GM12878 (cell line): ENCODE measurements at regions not wholly inside any gene's neighbourhood (a gene's known extent, or its start where the extent isn't known, plus 50 kb on each side); places are given as distances from the start of the nearest gene placed in this dataset.

ENCODE experiments used
- ATAC-seq: fragments of 200-7000 bp; cut with Tn5 transposase; 3 replicates; pipeline ENCODE4 v1.9.1; 2020; ENCODE audit warnings: mild to moderate bottlenecking, moderate library complexity
- BruUV-seq: library from RNA; stranded (reverse); fragments of 400-500 nt; replicated peaks from 2 replicates; lab custom pipeline; 2021; lab: Mats Ljungman, UMichigan
- CTCF ChIA-PET: fragments of 300-600 bp; sonication (Branson Sonifier 250); formaldehyde crosslinking; extraction: SDS; loops from one replicate; lab custom pipeline; 2021; ENCODE audit warnings: inconsistent platforms; lab: Yijun Ruan, JAX
- POLR2A ChIA-PET: fragments of 350-600 bp; formaldehyde crosslinking; extraction: SDS; loops from one replicate; lab custom pipeline; 2021; ENCODE audit warnings: inconsistent platforms; lab: Charles Lee
- RAD21 ChIA-PET: fragments of 300-600 bp; sonication (Branson Sonifier 250); formaldehyde crosslinking; loops from one replicate; lab custom pipeline; 2023; ENCODE audit warnings: antibody characterized with exemption; ENCODE audit not compliant: unreplicated experiment; lab: Charles Lee
- SMC1A ChIA-PET: fragments of 300-600 bp; sonication (Branson Sonifier 250); formaldehyde crosslinking; loops from one replicate; lab custom pipeline; 2023; ENCODE audit not compliant: unreplicated experiment, uncharacterized antibody; lab: Charles Lee
- DNase-seq: peaks from one replicate; pipeline ENCODE4 v3.0.0-alpha.2; 2011; ENCODE audit warnings: low read depth, low spot score
- FAIRE-seq: peaks from 3 replicates; lab custom pipeline; 2011; peaks lifted over from hg19 to GRCh38; lab: Jason Lieb, UNC
- H2AFZ ChIP-seq: 2 replicates; pipeline ENCODE4 v1.6.0; 2011; ENCODE audit warnings: low read depth, low read length, control low read depth; ENCODE audit not compliant: control insufficient read depth
- H3K27ac ChIP-seq: 2 replicates; pipeline ENCODE4 v1.5.1; 2011; ENCODE audit warnings: control low read depth; ENCODE audit not compliant: control insufficient read depth, insufficient read depth
- H3K27me3 ChIP-seq, 2 experiments: replicated peaks in 1 of 2; 2 replicates each; pipeline versions ENCODE4 v1.6.0 to v1.6.1; 2011; ENCODE audit warnings: low read length in 1 of 2; ENCODE audit not compliant: control insufficient read depth in 2 of 2, insufficient read depth in 2 of 2
- H3K36me3 ChIP-seq, 2 experiments: 2 replicates each; pipeline ENCODE4 v1.5.1; 2011; ENCODE audit warnings: low read length in 1 of 2; ENCODE audit not compliant: control insufficient read depth in 2 of 2, insufficient read depth in 2 of 2
- H3K4me1 ChIP-seq: 2 replicates; pipeline ENCODE4 v1.6.1; 2011; ENCODE audit warnings: mild to moderate bottlenecking, low read length, moderate library complexity, mixed read lengths; ENCODE audit not compliant: control insufficient read depth, insufficient read depth
- H3K4me2 ChIP-seq: 2 replicates; pipeline ENCODE4 v1.6.0; 2011; ENCODE audit warnings: control low read depth; ENCODE audit not compliant: control insufficient read depth, insufficient read depth
- H3K4me3 ChIP-seq: fragments of 200-600 bp; sonication (generic); 2 replicates; pipeline ENCODE4 v1.5.1; 2016
- H3K79me2 ChIP-seq: 2 replicates; pipeline ENCODE4 v1.6.0; 2011; ENCODE audit warnings: low read length; ENCODE audit not compliant: control insufficient read depth, insufficient read depth
- H3K9ac ChIP-seq: 2 replicates; pipeline ENCODE4 v1.8.0; 2011; ENCODE audit warnings: low read length, control low read depth, mixed read lengths; ENCODE audit not compliant: control insufficient read depth, insufficient read depth
- H3K9me3 ChIP-seq: replicated peaks from 3 replicates; pipeline ENCODE4 v1.5.1; 2011; ENCODE audit warnings: mild to moderate bottlenecking, low read length; ENCODE audit not compliant: control insufficient read depth, insufficient read depth
- H4K20me1 ChIP-seq: 2 replicates; pipeline ENCODE4 v1.6.0; 2011; ENCODE audit not compliant: control insufficient read depth, insufficient read depth
- BCLAF1 ChIP-seq: fragments of 450-650 bp; IDR thresholded peaks from 2 replicates; pipeline ENCODE4 v1.6.1; 2017; ENCODE audit warnings: antibody characterized with exemption, mild to moderate bottlenecking, moderate library complexity
- CBX5 ChIP-seq: sonication (generic); IDR thresholded peaks from 2 replicates; pipeline ENCODE4 v1.6.1; 2016; ENCODE audit warnings: low read depth, moderate library complexity, mild to moderate bottlenecking, inconsistent platforms
- E2F4 ChIP-seq: IDR thresholded peaks from 2 replicates; pipeline ENCODE4 v1.6.1; 2012; ENCODE audit warnings: low read depth, low read length, improper control_type of control experiment
- FOS ChIP-seq: IDR thresholded peaks from 3 replicates; pipeline ENCODE4 v1.6.1; 2011; ENCODE audit warnings: borderline replicate concordance; ENCODE audit not compliant: insufficient read length; ENCODE audit errors: extremely low read depth
- IKZF1 ChIP-seq: fragments of 450-650 bp; conservative IDR thresholded peaks from 2 replicates; pipeline ENCODE4 v1.6.1; 2017; ENCODE audit warnings: antibody characterized with exemption, mild to moderate bottlenecking
- MTA3 ChIP-seq: IDR thresholded peaks from 2 replicates; pipeline ENCODE4 v1.6.1; 2012; ENCODE audit warnings: low read length, inconsistent platforms, borderline replicate concordance
- MXI1 ChIP-seq: fragments of 150-350 bp; IDR thresholded peaks from 2 replicates; pipeline ENCODE4 v1.6.1; 2011; ENCODE audit warnings: low read depth, mild to moderate bottlenecking, inconsistent platforms, low read length, improper control_type of control experiment
- MYB ChIP-seq: fragments of 150-350 bp; IDR thresholded peaks from 2 replicates; pipeline ENCODE4 v1.6.1; 2014; ENCODE audit warnings: mild to moderate bottlenecking, low read depth, low read length, borderline replicate concordance
- NFYB ChIP-seq: IDR thresholded peaks from 2 replicates; pipeline ENCODE4 v1.6.1; 2011; ENCODE audit warnings: low read depth, mild to moderate bottlenecking, low read length, improper control_type of control experiment, moderate library complexity; ENCODE audit not compliant: insufficient read depth
- PAX8 ChIP-seq: fragments of 450-650 bp; IDR thresholded peaks from 2 replicates; pipeline ENCODE4 v1.6.1; 2017; ENCODE audit warnings: mild to moderate bottlenecking, moderate library complexity
- POLR2AphosphoS2 ChIP-seq: IDR thresholded peaks from 2 replicates; pipeline ENCODE4 v1.6.1; 2011; ENCODE audit warnings: low read depth, mild to moderate bottlenecking, low read length, improper control_type of control experiment, moderate library complexity
- RB1 ChIP-seq: fragments of 450-650 bp; formaldehyde crosslinking; IDR thresholded peaks from 2 replicates; pipeline ENCODE4 v1.6.1; 2017; ENCODE audit warnings: mild to moderate bottlenecking, borderline replicate concordance
- RELB ChIP-seq: fragments of 450-650 bp; IDR thresholded peaks from 2 replicates; pipeline ENCODE4 v1.6.1; 2017; ENCODE audit warnings: low read depth, mild to moderate bottlenecking, moderate library complexity
- SIX5 ChIP-seq: IDR thresholded peaks from 2 replicates; pipeline ENCODE4 v1.6.1; 2011; ENCODE audit warnings: mild to moderate bottlenecking, low read depth, low read length, moderate library complexity; ENCODE audit not compliant: severe bottlenecking
- ZBED1 ChIP-seq: IDR thresholded peaks from 2 replicates; pipeline ENCODE4 v1.6.1; 2016; ENCODE audit warnings: borderline replicate concordance
- ZNF217 ChIP-seq: fragments of 450-650 bp; IDR thresholded peaks from 2 replicates; pipeline ENCODE4 v1.6.1; 2017; ENCODE audit warnings: antibody characterized with exemption, mild to moderate bottlenecking
- ZNF687 ChIP-seq: fragments of 450-650 bp; IDR thresholded peaks from 2 replicates; pipeline ENCODE4 v1.6.1; 2017; ENCODE audit warnings: mild to moderate bottlenecking, moderate library complexity
- WGBS: methylation state at CpG from one replicate; pipeline ENCODE4 v1.1.6; 2016; ENCODE audit warnings: low lambda C conversion rate; ENCODE audit not compliant: insufficient replicate concordance, insufficient coverage; ENCODE audit errors: missing lambda C conversion rate; 5-methylcytosine and 5-hydroxymethylcytosine counted together
- in situ Hi-C: fragments of 300-500 bp; cut with MboI; formaldehyde crosslinking; loops from 9 replicates; pipeline ENCODE4 v1.14.3; 2018; ENCODE audit warnings: mixed read lengths
- intact Hi-C: fragments of 100-400 bp; cut with micrococcal nuclease; formaldehyde crosslinking; loops from one replicate; pipeline ENCODE4 v1.14.2; 2022; ENCODE audit not compliant: unreplicated experiment

GRCh38 chr5:9728261-9728660 lies 98.1 kb upstream of the TAS2R1 start:
- intact Hi-C loops (no loop called here), in situ Hi-C loops (no loop called here)
- no peak overlapping the region for H2AFZ ChIP-seq
- WGBS = 38% methylated on average over 2 of the region's 2 CpGs
- BruUV-seq = no TSS peak
- no peaks in the 10 kb centered on the region for H3K4me1 ChIP-seq
- DNase-seq (no peak), ATAC-seq (no peak), FAIRE-seq (no peak)
- POLR2A ChIA-PET = no interaction called here
- SMC1A ChIA-PET = interaction anchor here (0.5 kb wide), 1 partner anchor 576 kb away, joined by 3 read pairs; no protein-coding TSS in a partner anchor
- H3K27ac ChIP-seq = no peak overlapping the region
- CTCF ChIA-PET = no interaction called here
- no peaks in the 10 kb centered on the region for H3K79me2 ChIP-seq
- H3K9me3 ChIP-seq = no peaks in the 10 kb centered on the region
- H3K9ac ChIP-seq = no peak overlapping the region
- H3K4me2 ChIP-seq = no peak overlapping the region
- no peaks in the 10 kb centered on the region for H3K36me3 ChIP-seq
- H3K4me3 ChIP-seq = no peak overlapping the region
- H3K27me3 ChIP-seq = no peaks in the 10 kb centered on the region
- H4K20me1 ChIP-seq = no peaks in the 10 kb centered on the region
- RAD21 ChIA-PET = no interaction called here
- TF ChIP-seq NFYB (no peak), RB1 (no peak), ZBED1 (no peak), E2F4 (no peak), ZNF217 (no peak), SIX5 (no peak), RELB (no peak), CBX5 (no peak), MTA3 (no peak), MYB (no peak), FOS (no peak), PAX8 (no peak), IKZF1 (no peak), ZNF687 (no peak), BCLAF1 (no peak), POLR2AphosphoS2 (no peak), MXI1 (no peak)
